SK-MEL-5 (cell line): ENCODE measurements at regions not wholly inside any gene's neighbourhood (a gene's known extent, or its start where the extent isn't known, plus 50 kb on each side); places are given as distances from the start of the nearest gene placed in this dataset.

ENCODE experiments used
- DNase-seq: peaks from one replicate; pipeline ENCODE4 v3.0.0-alpha.2; 2016; ENCODE audit warnings: low read depth, low spot score
- in situ Hi-C: cut with HindIII; loops from 2 replicates; pipeline ENCODE4 v1.10.0; 2016; ENCODE audit warnings: low sequenced_read_pairs, high pct_unique_total_duplicates, low pct_unique_long_range_greater_than_20kb

DNA sequence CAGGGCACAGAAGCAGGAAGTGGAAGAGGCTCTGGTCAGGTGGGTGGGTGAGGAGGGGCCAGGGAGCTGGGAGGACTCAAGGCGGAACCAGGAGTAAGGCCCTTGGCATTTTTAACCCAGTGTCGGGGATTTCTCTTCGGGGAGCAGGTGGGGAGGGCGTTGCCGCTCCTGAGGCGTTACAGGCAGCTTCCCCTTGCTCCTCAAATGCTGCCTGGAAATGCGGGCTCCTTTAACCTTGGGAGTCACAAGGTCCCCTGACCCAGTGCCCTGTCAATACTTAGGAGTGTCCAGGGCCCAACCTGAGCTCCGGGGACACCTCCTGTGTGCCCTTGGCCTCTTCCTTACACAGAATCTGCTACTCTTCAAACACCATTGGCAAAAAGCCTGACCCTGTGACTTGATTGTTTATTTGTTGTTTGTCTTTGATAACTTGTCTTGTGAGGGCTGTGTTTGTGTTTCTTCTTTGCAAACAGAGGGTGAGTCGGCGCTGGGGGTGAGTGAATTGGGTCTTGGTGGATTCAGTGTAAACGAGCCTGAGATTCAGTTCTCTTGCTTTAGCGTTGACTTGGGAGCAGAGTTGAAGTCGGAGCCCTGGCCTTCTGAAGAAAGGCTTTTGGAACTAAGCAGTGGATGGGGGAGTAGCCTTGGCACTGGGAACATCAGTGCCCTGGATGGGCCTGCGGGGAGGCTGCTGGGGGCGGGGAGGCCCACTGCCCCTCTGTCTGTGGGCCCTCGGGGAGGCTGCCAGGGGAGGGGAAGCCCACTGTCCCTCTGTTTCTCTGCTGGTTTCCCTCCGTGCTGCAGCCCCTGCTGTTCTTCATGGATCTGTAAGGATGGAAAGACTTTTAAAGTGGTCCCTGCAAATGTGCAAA is 300.7 kb upstream of the IRX4 start:
- DNase-seq, result no peak
- in situ Hi-C loops, result no loop called here

DNA sequence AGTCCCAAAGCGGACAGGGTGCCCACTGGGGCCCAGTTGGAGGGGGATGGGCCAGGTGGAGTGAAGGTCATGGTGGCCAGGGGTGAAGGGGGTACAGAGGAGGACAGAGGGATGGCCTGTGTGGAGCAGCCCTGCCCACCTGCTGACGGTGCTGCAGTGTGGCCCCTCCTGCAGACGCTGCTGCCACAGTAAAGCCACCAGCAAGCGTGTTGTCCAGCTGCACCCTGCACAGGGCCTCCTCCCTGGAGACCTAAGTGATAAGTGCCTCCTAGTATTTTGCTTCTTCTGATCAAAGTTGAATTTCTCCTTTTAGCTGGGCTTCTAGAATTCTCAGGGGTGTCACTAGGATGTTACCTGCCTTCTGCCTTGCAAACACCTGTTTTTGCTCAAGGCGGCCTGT is 299.3 kb upstream of the IRX4 start:
- in situ Hi-C loops, result no loop called here

DNA sequence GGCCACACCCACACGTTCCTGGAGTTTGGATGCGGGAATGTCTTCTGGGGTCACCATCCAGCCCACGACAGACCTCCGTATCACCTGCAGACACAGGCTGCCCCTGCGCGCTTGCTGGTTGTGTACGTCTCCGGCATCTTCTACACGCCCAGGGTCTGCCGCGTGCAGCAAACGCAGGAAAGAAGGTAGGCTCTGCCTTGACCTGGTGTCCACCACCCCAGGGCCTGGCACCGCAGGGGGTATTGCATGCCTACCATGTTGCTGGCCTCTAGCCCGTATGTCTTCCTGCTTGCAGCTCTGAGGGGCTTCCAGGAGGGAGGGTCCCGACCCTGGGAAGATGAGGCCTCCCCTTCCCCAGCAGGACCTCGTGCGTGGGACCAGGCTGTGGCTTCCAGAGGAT is 298.8 kb upstream of the IRX4 start:
- no peak for DNase-seq
- in situ Hi-C loops, result no loop called here

More for the DNA sequence above, 299.3 kb upstream of the IRX4 start:
- no peak for DNase-seq

GRCh38 chr5:2181149-2181548 is 298.4 kb upstream of the IRX4 start:
- no peak for DNase-seq
- in situ Hi-C loops, result no loop called here

- in situ Hi-C loops, result no loop called here
- no peak for DNase-seq
Observed at GRCh38 chr5:2180456-2180855, 297.7 kb upstream of the IRX4 start.

GRCh38 chr5:2179861-2180260 is 297.1 kb upstream of the IRX4 start:
- in situ Hi-C loops, result no loop called here
- DNase-seq, result no peak

DNA sequence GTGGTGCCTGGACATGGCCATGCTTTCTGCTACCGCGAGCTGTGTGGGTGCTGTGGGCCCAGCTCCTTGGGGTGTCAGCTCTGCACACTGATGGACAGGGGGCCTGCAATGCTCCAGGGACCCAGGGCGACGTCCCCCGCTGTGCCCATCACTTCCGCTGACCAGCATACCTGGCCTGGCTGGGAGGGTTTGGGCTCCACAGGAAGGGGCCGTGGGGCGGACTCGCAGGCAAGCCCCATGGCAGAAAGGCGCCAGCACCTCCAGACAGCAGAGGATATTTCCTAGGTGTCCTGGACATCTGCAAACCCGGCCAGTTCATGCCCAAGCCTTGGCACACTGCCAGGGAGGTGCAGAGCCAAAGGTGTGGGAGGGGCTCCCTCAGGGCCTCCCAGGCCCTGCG is 295.8 kb upstream of the IRX4 start:
- no peak for DNase-seq
- in situ Hi-C loops, result no loop called here

DNA sequence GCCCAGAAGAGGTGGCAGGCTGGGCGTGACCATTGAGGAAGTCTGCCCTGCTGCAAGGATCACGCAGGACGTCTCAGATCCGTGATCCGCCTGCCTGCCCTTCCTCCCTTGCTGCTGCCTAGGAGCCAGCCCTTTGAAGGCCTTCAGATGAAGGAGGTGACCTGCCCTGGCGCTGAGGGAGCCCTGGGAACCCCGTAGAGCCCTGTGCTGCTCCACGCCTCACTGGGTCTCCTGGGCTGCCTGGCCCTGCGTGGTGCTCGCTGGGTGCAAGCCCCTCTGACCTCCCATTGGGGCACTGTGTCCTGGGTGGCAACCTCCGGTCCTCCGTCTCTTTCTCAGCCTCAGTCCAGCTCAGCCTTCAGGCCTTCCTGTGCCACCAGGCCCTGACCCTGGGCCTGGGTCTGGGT is 295.3 kb upstream of the IRX4 start:
- DNase-seq, result no peak
- in situ Hi-C loops, result no loop called here

DNA sequence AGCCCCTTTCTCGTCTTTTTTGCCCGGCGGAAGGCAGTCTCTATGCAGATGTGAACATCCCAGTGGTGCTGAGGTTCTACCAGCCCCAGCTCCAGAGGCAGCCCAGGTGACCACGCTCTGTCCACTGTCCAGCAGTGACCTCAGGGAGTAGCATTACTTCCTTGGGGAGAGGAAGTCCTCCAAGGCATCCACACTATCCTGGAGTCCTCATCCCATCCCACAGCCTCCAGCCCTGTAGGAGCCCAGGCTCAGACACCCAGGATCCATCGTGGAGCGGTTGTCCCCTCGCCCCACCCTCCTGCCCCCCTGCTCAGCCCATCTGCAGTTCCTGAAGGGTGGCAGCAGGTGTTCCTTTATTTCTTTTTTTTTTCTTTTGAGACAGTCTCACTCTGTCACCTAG is 294.5 kb upstream of the IRX4 start:
- no peak for DNase-seq
- in situ Hi-C loops, result no loop called here

DNA sequence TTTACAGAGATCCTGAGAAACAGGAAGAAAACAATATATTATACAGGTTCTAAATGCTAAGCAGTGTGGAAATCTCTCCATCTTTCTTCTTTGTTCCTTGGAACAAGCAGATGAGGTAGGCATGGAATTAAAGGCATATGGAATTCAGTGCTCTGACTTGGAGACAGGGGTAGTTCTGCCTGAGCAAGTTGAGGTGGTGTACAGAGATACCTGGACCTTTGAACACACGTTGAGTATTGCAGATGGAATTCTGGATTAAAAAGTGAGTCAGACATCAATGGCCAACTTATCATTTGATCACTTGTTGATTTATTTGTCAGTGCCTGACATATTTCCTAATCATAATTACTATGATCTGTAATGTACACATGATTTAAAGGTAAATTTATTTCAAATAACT is 293.9 kb upstream of the IRX4 start:
- in situ Hi-C loops, result no loop called here
- no peak for DNase-seq

DNA sequence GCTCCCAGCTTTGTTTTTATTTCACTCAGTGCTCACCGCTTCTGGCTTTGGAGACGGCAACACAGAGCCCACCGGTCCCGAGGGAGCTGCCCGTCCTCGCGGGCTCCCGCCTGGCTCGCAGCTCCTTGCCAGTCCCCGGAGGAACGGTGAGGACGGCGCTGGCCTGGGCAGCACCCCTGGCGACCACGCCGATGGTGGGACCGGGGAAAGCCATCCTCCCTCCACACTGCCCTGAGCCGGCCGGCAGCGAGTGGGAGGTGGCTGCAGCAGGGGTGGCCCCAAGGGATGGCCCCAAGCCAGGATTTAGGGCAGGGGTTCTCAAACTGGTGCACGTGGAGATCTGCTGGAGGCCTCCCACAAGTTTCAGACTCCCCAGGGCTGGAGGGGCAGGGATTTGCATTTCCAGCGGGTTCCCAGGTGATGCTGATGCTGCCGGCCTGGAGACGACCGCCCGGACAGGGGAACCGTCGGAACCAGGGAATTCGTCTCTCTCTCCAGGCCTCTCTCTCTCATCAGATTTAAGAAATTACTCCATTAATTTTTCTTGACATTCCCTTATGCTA is 293.2 kb upstream of the IRX4 start:
- in situ Hi-C loops, result no loop called here
- no peak for DNase-seq

DNA sequence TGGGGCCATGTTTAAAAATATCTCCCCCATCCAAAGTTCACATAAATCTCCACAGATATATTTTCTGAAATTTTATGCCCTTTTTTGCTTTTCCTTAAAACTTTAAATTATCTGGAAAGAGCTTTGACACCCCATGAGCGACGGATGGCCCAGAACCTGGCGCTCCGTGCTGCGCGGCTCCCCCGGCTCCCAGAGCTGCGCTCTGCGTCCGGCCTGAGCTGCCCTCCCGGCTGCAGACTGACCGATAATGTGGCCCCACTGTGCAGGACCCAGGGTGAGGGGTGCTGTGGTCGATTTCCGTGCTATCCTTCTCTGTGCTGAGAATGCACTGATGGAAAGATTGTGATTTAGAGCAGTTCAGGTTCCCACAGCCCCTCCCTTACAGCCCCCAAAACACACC is 292.3 kb upstream of the IRX4 start:
- no peak for DNase-seq
- in situ Hi-C loops, result no loop called here

DNA sequence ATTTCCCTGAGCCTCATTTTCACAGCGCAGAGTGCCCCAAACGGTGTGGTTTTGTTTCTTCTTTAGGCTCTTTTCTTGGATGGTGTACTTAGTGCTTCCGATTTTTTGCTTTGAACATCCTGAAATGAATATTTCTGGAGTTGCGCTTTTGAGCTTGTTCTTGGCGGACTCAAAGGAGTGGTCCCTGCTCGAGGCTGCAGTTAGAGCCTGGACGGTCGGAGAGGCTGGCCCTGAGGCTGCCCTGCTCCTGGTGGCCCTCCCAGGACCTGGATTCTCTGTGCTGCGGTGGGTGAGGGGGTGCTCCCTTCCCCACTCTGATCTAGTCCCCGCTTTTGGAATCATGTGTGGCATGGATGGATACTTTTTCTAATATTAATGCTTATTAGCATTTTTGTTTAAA is 291.8 kb upstream of the IRX4 start:
- no peak for DNase-seq
- in situ Hi-C loops, result no loop called here

- in situ Hi-C loops, result no loop called here
- DNase-seq, result no peak
Observed at GRCh38 chr5:2173151-2173834, 290.6 kb upstream of the IRX4 start.

- in situ Hi-C loops, result no loop called here
- DNase-seq, result no peak
Observed at GRCh38 chr5:2172471-2172870, 289.7 kb upstream of the IRX4 start.

GRCh38 chr5:2170761-2171160 is 288.0 kb upstream of the IRX4 start:
- no peak for DNase-seq
- in situ Hi-C loops, result no loop called here

DNA sequence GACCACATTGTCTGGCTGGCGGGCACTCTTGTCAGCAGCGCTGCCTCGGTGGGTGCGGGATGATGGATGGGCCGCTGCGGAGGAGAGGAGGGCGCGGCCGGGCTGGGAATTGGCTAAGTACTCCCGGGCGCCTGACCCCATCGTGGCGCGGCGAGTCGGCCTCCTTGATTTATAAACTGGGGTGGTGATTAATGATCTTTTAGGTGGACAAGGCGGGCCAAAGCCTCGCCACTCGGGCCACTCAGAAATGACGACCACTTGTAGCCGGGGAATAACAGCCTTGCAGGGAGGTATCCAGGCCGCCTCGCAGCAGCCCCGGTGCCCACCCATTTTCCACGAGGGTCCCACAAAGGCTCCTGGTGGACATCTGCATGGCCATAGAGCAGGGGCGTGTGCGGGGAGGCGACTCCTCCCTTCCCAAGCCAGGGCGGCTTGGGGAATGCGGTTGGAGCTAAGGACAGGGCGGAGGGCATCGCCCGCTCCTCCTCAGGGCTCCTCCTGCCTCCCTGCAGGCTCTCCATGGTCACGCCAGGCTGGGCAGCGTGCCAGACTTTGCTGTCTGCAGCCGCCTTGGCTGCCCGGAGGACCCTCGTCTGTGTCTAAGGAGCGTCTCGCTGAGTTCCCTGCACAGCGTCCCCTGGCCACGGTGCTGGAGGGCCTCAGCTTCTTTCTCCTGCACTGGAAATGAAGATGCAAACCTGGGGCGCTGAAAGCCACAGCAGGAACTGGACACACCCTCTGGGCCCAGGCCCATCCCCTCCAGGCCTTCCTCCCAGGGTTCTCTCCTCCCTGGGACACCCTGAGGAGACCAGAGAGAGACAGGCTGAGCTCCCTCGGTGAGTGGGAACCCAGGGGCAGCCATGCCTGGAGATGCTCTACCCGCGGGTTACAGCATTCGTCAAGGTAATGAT is 287.4 kb upstream of the IRX4 start:
- in situ Hi-C loops, result no loop called here
- DNase-seq, result no peak

DNA sequence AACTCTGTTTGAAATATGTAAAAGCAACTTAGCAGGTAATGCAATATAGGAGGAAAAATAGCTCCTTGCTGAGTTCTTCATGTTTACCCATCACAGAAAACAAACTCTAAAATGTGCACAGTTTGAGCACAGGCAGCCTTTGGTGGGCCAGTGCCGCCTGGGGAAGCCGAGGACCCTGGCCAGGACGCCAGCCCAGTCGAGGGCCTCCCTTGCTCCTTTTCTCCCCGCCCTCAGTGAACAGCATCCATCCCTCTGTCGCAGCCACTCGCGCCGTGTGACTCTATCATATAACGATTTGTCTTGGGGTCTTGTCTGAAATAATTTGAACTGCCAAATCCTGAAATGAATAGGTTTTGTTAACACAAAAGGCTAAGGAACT is 286.7 kb upstream of the IRX4 start:
- DNase-seq, result no peak
- in situ Hi-C loops, result no loop called here
